PFSK-1 (cell line): ENCODE measurements at regions not wholly inside any gene's neighbourhood (a gene's known extent, or its start where the extent isn't known, plus 50 kb on each side); places are given as distances from the start of the nearest gene placed in this dataset.

Experiments
- POLR2AphosphoS5 ChIP-seq: IDR thresholded peaks from 2 replicates; pipeline ENCODE4 v1.6.1; 2012; ENCODE audit warnings: low read depth, mild to moderate bottlenecking, control low read depth, low read length, moderate library complexity
- TF ChIP-seq, protein P1 (sequence below), 2 experiments: IDR thresholded peaks; 2 replicates each; pipeline versions ENCODE4 v1.6.1 to v1.8.0; 2011 to 2012; ENCODE audit warnings: low read depth in 2 of 2, low read length in 2 of 2, control low read depth in 1 of 2, inconsistent platforms in 1 of 2, mild to moderate bottlenecking in 1 of 2, moderate library complexity in 1 of 2; ENCODE audit not compliant: insufficient read depth in 1 of 2

DNA sequence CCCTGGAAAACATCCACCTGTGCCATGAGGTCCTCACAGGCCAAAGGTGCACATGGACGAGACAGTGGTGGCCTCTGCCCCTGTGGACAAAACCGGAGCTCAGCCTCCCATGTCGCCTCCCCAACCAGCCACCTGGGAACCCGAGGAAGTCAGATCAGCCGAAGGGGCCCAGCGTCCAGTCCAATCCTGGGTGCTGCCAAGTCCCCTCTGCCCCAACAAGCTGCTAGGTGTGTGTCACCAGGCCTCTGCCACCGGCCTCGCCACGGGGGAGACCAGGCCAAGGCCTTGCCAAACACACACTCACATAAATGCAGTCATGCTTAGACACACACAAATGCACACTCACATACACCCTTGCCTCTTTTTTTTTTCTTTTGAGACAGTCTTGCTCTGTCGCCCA, 167.8 kb downstream of the RBFOX3 start:
- TF ChIP-seq, protein P1, sequence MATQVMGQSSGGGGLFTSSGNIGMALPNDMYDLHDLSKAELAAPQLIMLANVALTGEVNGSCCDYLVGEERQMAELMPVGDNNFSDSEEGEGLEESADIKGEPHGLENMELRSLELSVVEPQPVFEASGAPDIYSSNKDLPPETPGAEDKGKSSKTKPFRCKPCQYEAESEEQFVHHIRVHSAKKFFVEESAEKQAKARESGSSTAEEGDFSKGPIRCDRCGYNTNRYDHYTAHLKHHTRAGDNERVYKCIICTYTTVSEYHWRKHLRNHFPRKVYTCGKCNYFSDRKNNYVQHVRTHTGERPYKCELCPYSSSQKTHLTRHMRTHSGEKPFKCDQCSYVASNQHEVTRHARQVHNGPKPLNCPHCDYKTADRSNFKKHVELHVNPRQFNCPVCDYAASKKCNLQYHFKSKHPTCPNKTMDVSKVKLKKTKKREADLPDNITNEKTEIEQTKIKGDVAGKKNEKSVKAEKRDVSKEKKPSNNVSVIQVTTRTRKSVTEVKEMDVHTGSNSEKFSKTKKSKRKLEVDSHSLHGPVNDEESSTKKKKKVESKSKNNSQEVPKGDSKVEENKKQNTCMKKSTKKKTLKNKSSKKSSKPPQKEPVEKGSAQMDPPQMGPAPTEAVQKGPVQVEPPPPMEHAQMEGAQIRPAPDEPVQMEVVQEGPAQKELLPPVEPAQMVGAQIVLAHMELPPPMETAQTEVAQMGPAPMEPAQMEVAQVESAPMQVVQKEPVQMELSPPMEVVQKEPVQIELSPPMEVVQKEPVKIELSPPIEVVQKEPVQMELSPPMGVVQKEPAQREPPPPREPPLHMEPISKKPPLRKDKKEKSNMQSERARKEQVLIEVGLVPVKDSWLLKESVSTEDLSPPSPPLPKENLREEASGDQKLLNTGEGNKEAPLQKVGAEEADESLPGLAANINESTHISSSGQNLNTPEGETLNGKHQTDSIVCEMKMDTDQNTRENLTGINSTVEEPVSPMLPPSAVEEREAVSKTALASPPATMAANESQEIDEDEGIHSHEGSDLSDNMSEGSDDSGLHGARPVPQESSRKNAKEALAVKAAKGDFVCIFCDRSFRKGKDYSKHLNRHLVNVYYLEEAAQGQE (IDR thresholded peaks at IDR 0.05; ENCODE audit: insufficient read depth in 1 of 2, low read depth in 2 of 2, low read length in 2 of 2), result no peak
- TF ChIP-seq POLR2AphosphoS5, result no peak
